ENCODE measurements at regions not wholly inside any gene's neighbourhood (a gene's known extent, or its start where the extent isn't known, plus 50 kb on each side); places are given as distances from the start of the nearest gene placed in this dataset.

DNA sequence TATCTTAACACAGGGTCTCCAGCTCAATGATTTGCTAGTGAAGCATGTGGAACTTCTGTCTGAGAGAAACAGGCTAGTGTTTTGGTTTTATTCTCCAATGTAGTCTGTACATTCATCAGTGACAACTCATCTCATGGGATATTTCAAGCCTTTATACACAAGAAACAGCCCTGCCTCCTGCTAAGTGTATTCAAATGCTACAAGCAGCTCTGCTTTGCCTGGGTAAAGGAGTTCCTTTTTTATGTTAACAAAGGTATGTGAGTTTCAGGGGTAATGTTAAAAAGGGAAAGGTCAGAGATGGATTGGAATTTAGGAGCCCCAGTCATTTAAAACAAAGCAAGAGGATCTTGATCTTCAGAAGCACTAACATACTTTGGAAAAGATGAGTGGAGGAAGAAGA lies 498.7 kb downstream of the ISL1 start:
- DNase-seq (no peak), ATAC-seq (no peak)
- Histone ChIP-seq H3K27ac (no peak overlapping the region), H3K27me3 (no peaks in the 10 kb centered on the region), H3K4me1 (no peaks in the 10 kb centered on the region), H3K4me3 (no peak overlapping the region), H3K36me3 (no peaks in the 10 kb centered on the region), H3K9me3 (peaks cover 0 to 2% of the 10 kb centered on the region in 2 donors)
- intact Hi-C loops (cut with DNase I) = no loop called here
- TF ChIP-seq, protein P1, sequence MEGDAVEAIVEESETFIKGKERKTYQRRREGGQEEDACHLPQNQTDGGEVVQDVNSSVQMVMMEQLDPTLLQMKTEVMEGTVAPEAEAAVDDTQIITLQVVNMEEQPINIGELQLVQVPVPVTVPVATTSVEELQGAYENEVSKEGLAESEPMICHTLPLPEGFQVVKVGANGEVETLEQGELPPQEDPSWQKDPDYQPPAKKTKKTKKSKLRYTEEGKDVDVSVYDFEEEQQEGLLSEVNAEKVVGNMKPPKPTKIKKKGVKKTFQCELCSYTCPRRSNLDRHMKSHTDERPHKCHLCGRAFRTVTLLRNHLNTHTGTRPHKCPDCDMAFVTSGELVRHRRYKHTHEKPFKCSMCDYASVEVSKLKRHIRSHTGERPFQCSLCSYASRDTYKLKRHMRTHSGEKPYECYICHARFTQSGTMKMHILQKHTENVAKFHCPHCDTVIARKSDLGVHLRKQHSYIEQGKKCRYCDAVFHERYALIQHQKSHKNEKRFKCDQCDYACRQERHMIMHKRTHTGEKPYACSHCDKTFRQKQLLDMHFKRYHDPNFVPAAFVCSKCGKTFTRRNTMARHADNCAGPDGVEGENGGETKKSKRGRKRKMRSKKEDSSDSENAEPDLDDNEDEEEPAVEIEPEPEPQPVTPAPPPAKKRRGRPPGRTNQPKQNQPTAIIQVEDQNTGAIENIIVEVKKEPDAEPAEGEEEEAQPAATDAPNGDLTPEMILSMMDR (IDR thresholded peaks at IDR 0.05) = no peak

DNA sequence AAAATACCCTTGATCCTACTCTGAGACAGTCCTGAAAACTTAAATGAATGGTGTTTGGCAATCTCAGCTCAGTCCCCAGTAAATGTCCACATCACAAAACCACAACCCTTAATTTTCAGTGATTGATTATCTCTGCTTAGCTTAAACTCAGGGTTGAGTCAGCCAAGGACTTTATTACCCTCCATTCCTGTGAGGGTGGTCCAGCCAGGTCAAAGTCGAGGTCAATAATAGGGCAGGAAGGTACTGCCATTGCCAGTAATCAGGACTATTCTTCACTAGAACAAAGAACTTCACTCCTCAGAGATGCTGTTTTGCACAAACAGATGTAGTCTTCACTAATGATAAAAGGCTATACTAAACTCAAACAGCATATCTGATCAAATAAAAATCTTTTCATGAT lies 499.4 kb downstream of the ISL1 start:
- DNase-seq (no peak), ATAC-seq (no peak)
- intact Hi-C loops (cut with DNase I) = no loop called here
- Histone ChIP-seq H3K27me3 (no peaks in the 10 kb centered on the region), H3K4me1 (no peaks in the 10 kb centered on the region), H3K4me3 (no peak overlapping the region), H3K9me3 (no peaks in the 10 kb centered on the region), H3K27ac (no peak overlapping the region), H3K36me3 (no peaks in the 10 kb centered on the region)
- TF ChIP-seq, protein P1 (IDR thresholded peaks at IDR 0.05) = no peak

DNA sequence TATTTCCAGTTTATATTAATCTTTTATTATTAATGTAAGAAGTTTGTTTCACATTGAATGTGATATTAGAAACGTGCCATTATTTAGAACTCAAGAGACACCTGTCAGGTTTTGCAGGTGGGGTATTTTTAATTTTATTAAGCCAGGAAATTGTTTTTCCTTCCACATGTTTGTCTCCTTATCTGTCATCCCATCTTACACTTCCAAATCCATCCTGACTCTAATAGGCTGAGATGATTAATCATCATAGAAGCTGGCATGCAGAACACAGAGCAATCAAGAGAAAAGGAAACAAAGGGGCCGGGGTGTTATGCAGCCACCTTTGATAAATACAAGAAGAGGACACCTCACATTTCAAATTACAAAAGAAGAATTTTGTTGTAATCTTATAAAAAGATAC lies 506.5 kb downstream of the ISL1 start:
- intact Hi-C loops (cut with DNase I) = no loop called here
- TF ChIP-seq, protein P1 (IDR thresholded peaks at IDR 0.05) = no peak
- Histone ChIP-seq H3K27me3 (no peaks in the 10 kb centered on the region), H3K9me3 (no peaks in the 10 kb centered on the region), H3K4me3 (no peak overlapping the region), H3K4me1 (no peaks in the 10 kb centered on the region), H3K27ac (no peak overlapping the region), H3K36me3 (no peaks in the 10 kb centered on the region)
- ATAC-seq (no peak), DNase-seq (no peak)

DNA sequence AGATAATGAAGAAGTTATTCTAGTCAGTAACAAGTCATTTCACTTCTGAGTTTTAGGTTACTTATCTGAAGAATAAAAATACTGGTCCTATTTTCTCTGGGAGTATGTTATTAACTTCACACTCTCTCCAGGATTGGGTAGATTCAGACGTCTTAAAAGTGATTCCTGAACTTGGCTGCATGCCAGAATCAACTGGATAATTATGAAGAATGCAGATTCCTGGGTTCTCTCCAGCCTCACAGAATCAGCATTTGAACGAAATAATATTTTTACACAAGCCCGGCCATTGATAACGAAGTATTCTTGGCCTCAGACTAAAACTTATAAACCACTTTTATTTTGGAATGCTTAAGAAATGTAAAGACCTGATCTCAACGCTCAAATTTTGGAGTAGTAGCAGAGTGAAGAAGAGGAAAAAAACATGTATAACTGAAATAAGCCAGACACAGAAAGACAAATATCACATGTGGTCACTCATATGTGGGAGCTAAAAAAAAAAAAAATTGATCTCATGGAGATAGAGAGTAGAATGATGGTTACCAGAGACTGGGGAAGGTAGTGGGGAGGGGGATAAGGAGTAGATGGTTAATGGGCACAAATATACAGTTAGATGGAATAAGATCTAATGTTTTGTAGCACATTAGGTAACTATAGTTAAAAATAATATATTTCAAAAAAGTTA lies 507.3 kb downstream of the ISL1 start:
- intact Hi-C loops (cut with DNase I) = no loop called here
- no peak for DNase-seq
- no peaks in the 10 kb centered on the region for H3K27me3 ChIP-seq
- no peaks in the 10 kb centered on the region for H3K36me3 ChIP-seq
- ATAC-seq = no peak
- TF ChIP-seq, protein P1 (IDR thresholded peaks at IDR 0.05) = no peak
- no peaks in the 10 kb centered on the region for H3K9me3 ChIP-seq
- no peak overlapping the region for H3K4me3 ChIP-seq
- no peak overlapping the region for H3K27ac ChIP-seq
- no peaks in the 10 kb centered on the region for H3K4me1 ChIP-seq

DNA sequence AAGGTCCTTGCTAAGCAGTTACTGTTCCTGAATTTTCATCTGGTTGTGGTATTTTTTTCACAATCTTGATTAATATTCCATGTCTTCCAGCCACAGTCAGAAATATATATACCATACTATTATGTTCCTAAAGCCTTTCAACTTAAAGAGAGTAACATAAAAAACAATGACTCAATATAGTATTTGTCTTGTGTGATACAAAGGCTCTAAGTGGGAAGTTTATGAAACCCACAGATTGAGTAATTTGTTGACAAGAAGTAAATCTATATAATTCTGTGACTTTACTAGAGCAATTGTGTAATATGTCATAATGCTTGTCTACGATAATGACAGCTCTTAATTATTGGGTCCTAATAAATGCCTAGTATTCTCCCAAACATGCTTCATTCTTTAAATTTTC lies 509.4 kb downstream of the ISL1 start:
- ATAC-seq (no peak), DNase-seq (no peak)
- Histone ChIP-seq H3K9me3 (no peaks in the 10 kb centered on the region), H3K4me3 (no peak overlapping the region), H3K36me3 (no peaks in the 10 kb centered on the region), H3K4me1 (no peaks in the 10 kb centered on the region), H3K27ac (no peak overlapping the region), H3K27me3 (no peaks in the 10 kb centered on the region)
- intact Hi-C loops (cut with DNase I) = no loop called here
- TF ChIP-seq, protein P1 (IDR thresholded peaks at IDR 0.05) = no peak

All from left lung (tissue), 4 donors.